MM.1S (cell line): ENCODE measurements at regions not wholly inside any gene's neighbourhood (a gene's known extent, or its start where the extent isn't known, plus 50 kb on each side); places are given as distances from the start of the nearest gene placed in this dataset.
"Not testable (repeated sequence)": the region's sequence is repeated elsewhere in the genome, so short reads cannot be mapped to it uniquely, and the experiment has no call there.

Source experiments
- DNase-seq: peaks from one replicate; pipeline ENCODE4 v3.0.0-alpha.2; 2015
- H2AFZ ChIP-seq: fragments of 300-600 bp; sonication (generic); 2 replicates; pipeline ENCODE4 v1.6.0; 2016; ENCODE audit warnings: antibody characterized with exemption, low read length
- H3F3A ChIP-seq: fragments of 300-600 bp; sonication (generic); 2 replicates; pipeline ENCODE4 v1.6.1; 2016; ENCODE audit warnings: mild to moderate bottlenecking, antibody characterized with exemption, low read length, moderate library complexity, mixed read lengths; ENCODE audit not compliant: insufficient read depth
- H3K27ac ChIP-seq: fragments of 300-600 bp; sonication (generic); 2 replicates; pipeline ENCODE4 v1.5.1; 2016; ENCODE audit warnings: mild to moderate bottlenecking, low read length
- H3K27me3 ChIP-seq: fragments of 300-600 bp; sonication (generic); replicated peaks from 2 replicates; pipeline ENCODE4 v1.6.0; 2016; ENCODE audit warnings: low read length; ENCODE audit not compliant: insufficient read depth
- H3K36me3 ChIP-seq: fragments of 300-600 bp; sonication (generic); replicated peaks from 2 replicates; pipeline ENCODE4 v1.6.1; 2016; ENCODE audit warnings: mild to moderate bottlenecking, low read length, mixed read lengths; ENCODE audit not compliant: insufficient read depth
- H3K4me1 ChIP-seq: fragments of 300-600 bp; sonication (generic); 2 replicates; pipeline ENCODE4 v1.6.1; 2016; ENCODE audit warnings: low read length, mixed read lengths
- H3K4me2 ChIP-seq: fragments of 300-600 bp; sonication (generic); 2 replicates; pipeline ENCODE4 v1.6.0; 2016; ENCODE audit warnings: low read depth, low read length
- H3K4me3 ChIP-seq: fragments of 300-600 bp; sonication (generic); 2 replicates; pipeline ENCODE4 v1.5.1; 2016; ENCODE audit warnings: low read length, mixed read lengths
- H3K79me2 ChIP-seq: fragments of 300-600 bp; sonication (generic); 2 replicates; pipeline ENCODE4 v1.6.1; 2016; ENCODE audit warnings: mixed run types, low read length, mixed read lengths
- H3K9ac ChIP-seq: fragments of 300-600 bp; sonication (generic); 2 replicates; pipeline ENCODE4 v1.6.1; 2016; ENCODE audit warnings: low read length, mixed read lengths
- H3K9me2 ChIP-seq: fragments of 300-600 bp; sonication (generic); replicated peaks from 2 replicates; pipeline ENCODE4 v1.6.1; 2016; ENCODE audit warnings: mild to moderate bottlenecking, low read length, mixed read lengths; ENCODE audit not compliant: insufficient read depth
- H3K9me3 ChIP-seq: fragments of 300-600 bp; sonication (generic); replicated peaks from 2 replicates; pipeline ENCODE4 v1.6.1; 2016; ENCODE audit warnings: mild to moderate bottlenecking, low read length, mixed read lengths; ENCODE audit not compliant: insufficient read depth
- H4K20me1 ChIP-seq: fragments of 300-600 bp; sonication (generic); 2 replicates; pipeline ENCODE4 v1.6.1; 2016; ENCODE audit warnings: mild to moderate bottlenecking, low read length, moderate library complexity, mixed read lengths; ENCODE audit not compliant: insufficient read depth
- CTCF ChIP-seq: fragments of 300-600 bp; sonication (generic); IDR thresholded peaks from 2 replicates; pipeline ENCODE4 v1.5.1; 2016; ENCODE audit warnings: antibody characterized with exemption, low read length, mixed read lengths
- EZH2 ChIP-seq: fragments of 300-600 bp; sonication (generic); optimal IDR thresholded peaks from 2 replicates; pipeline ENCODE3; 2017; ENCODE audit warnings: low read depth, mild to moderate bottlenecking, antibody characterized with exemption, low read length, mixed read lengths
- EZH2phosphoT487 ChIP-seq: fragments of 300-600 bp; sonication (generic); IDR thresholded peaks from 2 replicates; pipeline ENCODE4 v1.6.1; 2018; ENCODE audit warnings: antibody characterized with exemption, low read length

- no peak for TF ChIP-seq EZH2phosphoT487
- no peak overlapping the region for H2AFZ ChIP-seq
- no peak overlapping the region for H3K9ac ChIP-seq
- no peaks in the 10 kb centered on the region for H3K27me3 ChIP-seq
- H4K20me1 ChIP-seq = no peaks in the 10 kb centered on the region
- no peaks in the 10 kb centered on the region for H3K79me2 ChIP-seq
- H3K36me3 ChIP-seq = no peaks in the 10 kb centered on the region
- no peaks in the 10 kb centered on the region for H3K4me1 ChIP-seq
- no peaks in the 10 kb centered on the region for H3K9me2 ChIP-seq
- H3F3A ChIP-seq = no peaks in the 10 kb centered on the region
- DNase-seq = no peak
- H3K27ac ChIP-seq = no peak overlapping the region
- no peak overlapping the region for H3K4me2 ChIP-seq
- no peaks in the 10 kb centered on the region for H3K9me3 ChIP-seq
- H3K4me3 ChIP-seq = no peak overlapping the region
Observed at GRCh38 chr2:208673631-208674030, 267.0 kb downstream of the PTH2R start.

- Histone ChIP-seq H3K4me1 (no peaks in the 10 kb centered on the region), H3K79me2 (no peaks in the 10 kb centered on the region), H3K9ac (no peak overlapping the region), H4K20me1 (no peaks in the 10 kb centered on the region), H2AFZ (no peak overlapping the region), H3K4me3 (no peak overlapping the region), H3K36me3 (no peaks in the 10 kb centered on the region), H3K9me2 (no peaks in the 10 kb centered on the region), H3K27me3 (no peaks in the 10 kb centered on the region), H3K27ac (no peak overlapping the region), H3K4me2 (no peak overlapping the region), H3K9me3 (no peaks in the 10 kb centered on the region), H3F3A (no peaks in the 10 kb centered on the region)
- no peak for TF ChIP-seq EZH2phosphoT487
- TF ChIP-seq CTCF = no peak
- no peak for TF ChIP-seq EZH2
- DNase-seq = no peak
Observed at GRCh38 chr2:208674919-208675318, 268.3 kb downstream of the PTH2R start.

- not testable (repeated sequence) for H2AFZ ChIP-seq, H3K4me1 ChIP-seq, H3K79me2 ChIP-seq, H3K9ac ChIP-seq, H3K27me3 ChIP-seq, H4K20me1 ChIP-seq, DNase-seq, H3K9me2 ChIP-seq, H3K27ac ChIP-seq, H3K36me3 ChIP-seq, H3K4me2 ChIP-seq, H3K4me3 ChIP-seq, H3K9me3 ChIP-seq, H3F3A ChIP-seq
Observed at GRCh38 chr2:208685929-208686328, 279.3 kb downstream of the PTH2R start.

- H3K9ac ChIP-seq = no peak overlapping the region
- no peaks in the 10 kb centered on the region for H3K9me3 ChIP-seq
- H3K4me1 ChIP-seq = no peaks in the 10 kb centered on the region
- H3K79me2 ChIP-seq = no peaks in the 10 kb centered on the region
- H3F3A ChIP-seq = no peaks in the 10 kb centered on the region
- H3K36me3 ChIP-seq = no peaks in the 10 kb centered on the region
- no peak for DNase-seq
- H3K4me3 ChIP-seq = no peak overlapping the region
- H3K27ac ChIP-seq = no peak overlapping the region
- no peaks in the 10 kb centered on the region for H3K27me3 ChIP-seq
- no peak overlapping the region for H3K4me2 ChIP-seq
- H4K20me1 ChIP-seq = no peaks in the 10 kb centered on the region
- H2AFZ ChIP-seq = no peak overlapping the region
- no peaks in the 10 kb centered on the region for H3K9me2 ChIP-seq
- TF ChIP-seq EZH2 (no peak), CTCF (no peak), EZH2phosphoT487 (no peak)
Observed at GRCh38 chr2:208686665-208687064, 280.1 kb downstream of the PTH2R start.

GRCh38 chr2:208687720-208688119 is 281.1 kb downstream of the PTH2R start:
- H3K9me3 ChIP-seq, H3K79me2 ChIP-seq, H3K9ac ChIP-seq, H3K4me1 ChIP-seq, H3K9me2 ChIP-seq, H3K27me3 ChIP-seq, H3K36me3 ChIP-seq, H2AFZ ChIP-seq, H3K27ac ChIP-seq, H3F3A ChIP-seq, DNase-seq, H3K4me3 ChIP-seq, H3K4me2 ChIP-seq, H4K20me1 ChIP-seq: not testable (repeated sequence)
